GM19035 (cell line): ENCODE measurements at regions not wholly inside any gene's neighbourhood (a gene's known extent, or its start where the extent isn't known, plus 50 kb on each side); places are given as distances from the start of the nearest gene placed in this dataset.
"Not testable (repeated sequence)": the region's sequence is repeated elsewhere in the genome, so short reads cannot be mapped to it uniquely, and the experiment has no call there.

Experiments used
- ATAC-seq: cut with Tn5 transposase; IDR thresholded peaks from one replicate; pipeline ENCODE4 v1.9.1; 2021; ENCODE audit not compliant: unreplicated experiment

- ATAC-seq = no peak
These were observed 333.7 kb upstream of the KLF3 start for GRCh38 chr4:38330321-38330720.

- ATAC-seq = no peak
These were observed 333.1 kb upstream of the KLF3 start for GRCh38 chr4:38330936-38331335.

DNA sequence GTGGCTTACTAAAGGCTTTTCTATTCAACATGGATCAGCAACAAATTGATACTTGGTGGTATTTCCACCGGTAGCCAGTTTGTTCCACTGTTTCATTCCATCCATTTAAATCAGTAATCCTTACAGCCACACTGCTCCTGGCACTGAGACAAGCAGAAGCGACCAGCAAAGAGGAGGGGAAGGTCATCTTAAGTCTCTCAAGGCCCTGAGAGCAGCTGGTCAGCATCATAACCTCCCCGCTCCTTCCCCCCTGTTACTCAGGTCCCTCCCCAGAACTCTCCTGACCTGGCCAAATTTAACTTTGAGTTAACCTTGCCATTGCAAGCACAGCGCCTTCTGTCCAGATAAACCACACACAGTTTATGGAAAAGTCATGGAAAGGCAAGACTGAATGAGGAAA is 331.3 kb upstream of the KLF3 start:
- ATAC-seq = no peak

DNA sequence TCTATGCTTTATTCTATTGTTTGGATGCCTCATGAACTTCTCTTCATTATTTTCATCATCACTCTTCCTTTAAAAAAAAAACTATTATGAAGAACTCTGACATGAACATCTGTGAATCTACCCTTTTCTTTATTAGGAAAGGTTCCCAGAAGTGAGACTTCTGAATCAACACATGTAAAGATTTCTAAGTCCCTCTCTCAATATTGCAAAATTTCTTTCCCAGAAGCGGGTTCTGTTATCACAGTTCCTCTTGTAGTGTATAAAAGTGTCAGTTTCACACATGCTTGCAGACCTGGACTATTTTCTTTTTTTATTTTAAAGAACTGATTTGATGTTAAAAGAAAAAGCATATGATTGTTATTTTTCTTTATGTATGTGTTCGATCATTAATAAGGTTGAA is 330.8 kb upstream of the KLF3 start:
- no peak for ATAC-seq

DNA sequence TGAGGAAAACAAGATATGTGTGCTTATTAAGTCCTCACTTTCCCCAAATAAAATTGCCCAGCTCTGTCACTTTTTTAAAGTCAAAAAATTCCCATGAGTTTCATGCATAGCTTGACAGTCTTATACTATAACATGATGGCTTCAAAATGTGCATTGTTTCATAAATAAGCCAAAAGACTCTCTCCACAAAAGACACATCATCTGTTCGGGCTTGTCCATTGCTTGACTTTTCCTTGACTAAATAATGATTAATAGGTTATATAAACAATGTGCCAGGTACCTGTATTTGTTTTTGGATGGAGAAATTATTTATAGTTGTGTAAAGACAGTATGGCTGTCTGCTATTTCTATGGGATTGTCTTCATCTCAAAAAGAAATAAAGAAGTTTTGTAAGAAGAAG is 329.2 kb upstream of the KLF3 start:
- ATAC-seq = no peak

GRCh38 chr4:38338939-38339338 is 325.1 kb upstream of the KLF3 start:
- ATAC-seq = not testable (repeated sequence)

DNA sequence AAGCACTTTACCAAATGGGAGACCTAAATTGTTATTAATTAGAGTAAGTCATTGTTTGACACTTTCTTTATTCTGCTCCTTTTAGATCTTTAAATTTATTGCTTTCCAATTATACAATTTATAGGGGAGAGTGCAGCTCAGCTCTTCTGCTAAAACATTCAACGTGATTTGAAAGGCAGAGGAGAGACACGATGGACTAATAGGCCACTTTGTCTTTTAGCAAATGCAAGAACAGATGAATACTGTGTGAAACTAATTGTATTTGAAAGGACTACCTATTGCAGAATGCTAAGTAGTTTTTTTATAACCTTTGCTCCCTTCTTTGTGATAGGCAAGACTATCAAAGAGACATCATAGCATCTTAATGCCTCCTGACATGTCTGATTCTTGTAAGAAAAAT is 320.4 kb upstream of the KLF3 start:
- no peak for ATAC-seq

DNA sequence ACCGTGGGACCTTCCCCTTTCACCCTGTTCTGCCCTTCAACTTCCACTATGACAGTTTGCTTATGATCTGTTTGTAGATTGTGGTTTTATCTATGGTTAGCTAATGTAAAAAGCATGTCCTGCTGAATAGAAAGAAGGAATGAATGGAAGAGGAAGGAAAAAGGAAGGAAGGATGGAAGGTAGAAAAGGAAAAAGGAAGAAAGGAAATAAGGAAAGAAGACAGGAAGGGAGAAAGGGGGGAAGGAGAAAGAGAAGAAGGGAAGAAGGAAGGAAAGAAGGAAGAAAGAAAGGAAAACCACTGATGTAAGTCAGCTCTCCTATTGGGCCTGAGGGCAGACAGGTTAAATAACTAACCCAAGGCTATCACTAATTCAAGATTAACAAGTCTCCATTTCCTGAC is 319.1 kb upstream of the KLF3 start:
- no peak for ATAC-seq

GRCh38 chr4:38347251-38347650 is 316.7 kb upstream of the KLF3 start:
- no peak for ATAC-seq

GRCh38 chr4:38354421-38354820 is 309.6 kb upstream of the KLF3 start:
- ATAC-seq = no peak

- no peak for ATAC-seq
These were observed 309.1 kb upstream of the KLF3 start for GRCh38 chr4:38354872-38355271.

GRCh38 chr4:38356686-38357085 is 307.3 kb upstream of the KLF3 start:
- no peak for ATAC-seq

GRCh38 chr4:38357546-38357945 is 306.5 kb upstream of the KLF3 start:
- ATAC-seq = no peak

DNA sequence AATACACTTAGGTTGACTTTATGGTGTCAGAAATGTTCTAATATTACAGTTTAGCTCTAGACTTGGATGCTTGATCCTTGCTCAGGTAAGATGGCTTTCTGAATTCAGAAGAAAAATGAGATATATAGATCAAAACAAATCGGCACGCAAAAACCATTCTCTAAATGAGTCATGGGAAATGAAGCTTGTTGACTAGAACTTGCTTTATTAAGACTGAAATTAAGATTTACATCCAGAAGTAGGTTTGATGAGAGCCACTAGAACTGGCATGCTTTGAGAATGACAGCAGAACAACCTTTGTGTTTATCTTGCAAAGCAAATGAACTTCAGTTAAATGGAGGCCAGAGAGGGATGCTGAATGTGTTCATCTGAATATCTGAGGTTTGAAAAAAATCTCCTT is 304.9 kb upstream of the KLF3 start:
- ATAC-seq = no peak

DNA sequence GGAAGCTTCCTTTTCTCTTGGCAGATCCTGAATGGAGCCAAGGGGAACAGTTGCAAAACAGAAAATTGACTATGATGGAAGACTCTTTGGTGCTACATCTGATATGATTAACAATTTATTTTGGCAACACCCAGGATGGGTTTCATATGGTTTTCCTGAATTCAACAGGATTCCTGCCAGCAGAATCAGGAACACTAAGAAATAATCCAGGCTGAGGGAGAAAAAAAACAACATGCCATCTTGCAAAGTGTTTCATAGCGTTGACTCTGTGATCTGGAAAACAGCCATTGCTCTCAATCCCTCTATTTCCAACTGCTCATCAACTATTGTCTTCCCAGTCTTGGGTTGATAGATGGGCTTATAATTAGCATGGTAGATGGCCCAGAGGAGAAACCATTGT is 303.8 kb upstream of the KLF3 start:
- no peak for ATAC-seq

DNA sequence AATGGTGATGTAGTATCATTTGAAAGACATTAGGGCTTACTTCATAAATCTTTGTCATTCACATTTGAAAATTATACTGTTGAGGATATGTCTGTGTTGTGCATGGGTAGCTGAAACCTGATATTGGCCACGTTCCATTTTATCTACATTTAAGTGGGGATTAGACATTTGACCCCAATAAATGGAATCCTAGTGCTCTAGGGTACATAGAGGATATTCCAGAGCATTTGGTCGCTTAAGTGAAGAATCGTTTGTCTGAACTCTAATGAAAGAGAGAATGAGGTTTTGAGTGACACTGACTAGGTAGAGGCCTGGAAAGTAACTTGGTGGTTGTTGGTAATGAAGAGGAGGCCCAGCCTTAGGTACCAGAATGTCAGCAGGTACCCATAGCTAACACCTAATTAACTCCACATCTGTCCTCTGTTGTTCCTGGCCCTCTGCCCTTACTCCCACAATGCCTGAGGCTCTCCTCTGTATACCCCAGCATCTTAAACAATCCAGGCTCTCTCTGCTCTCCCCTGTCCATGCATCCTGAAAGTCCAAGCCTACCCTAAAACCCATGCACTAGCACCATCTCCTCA is 299.5 kb upstream of the KLF3 start:
- ATAC-seq = no peak

GRCh38 chr4:38365261-38365660 is 298.7 kb upstream of the KLF3 start:
- no peak for ATAC-seq

GRCh38 chr4:38365748-38366310 is 298.2 kb upstream of the KLF3 start:
- no peak for ATAC-seq

DNA sequence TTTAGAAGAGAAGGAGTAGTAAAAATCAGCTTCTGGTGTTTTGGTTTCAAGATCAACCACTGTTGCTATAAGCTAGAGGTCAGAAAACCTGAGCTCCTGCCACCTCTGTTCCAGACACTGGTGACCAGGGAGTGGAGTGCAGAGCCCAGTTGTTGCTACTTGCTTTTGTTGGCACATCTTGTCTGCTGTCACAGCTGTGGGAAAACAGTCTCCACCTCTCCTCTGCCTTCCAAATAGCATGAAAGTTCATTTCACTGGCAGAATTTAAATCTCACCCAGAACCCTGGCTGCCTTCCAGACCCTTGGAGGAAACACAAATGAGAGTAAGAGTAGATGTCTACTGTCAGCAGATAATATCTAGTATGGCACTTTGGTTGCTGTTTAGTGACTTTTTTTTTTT is 297.5 kb upstream of the KLF3 start:
- ATAC-seq = no peak

DNA sequence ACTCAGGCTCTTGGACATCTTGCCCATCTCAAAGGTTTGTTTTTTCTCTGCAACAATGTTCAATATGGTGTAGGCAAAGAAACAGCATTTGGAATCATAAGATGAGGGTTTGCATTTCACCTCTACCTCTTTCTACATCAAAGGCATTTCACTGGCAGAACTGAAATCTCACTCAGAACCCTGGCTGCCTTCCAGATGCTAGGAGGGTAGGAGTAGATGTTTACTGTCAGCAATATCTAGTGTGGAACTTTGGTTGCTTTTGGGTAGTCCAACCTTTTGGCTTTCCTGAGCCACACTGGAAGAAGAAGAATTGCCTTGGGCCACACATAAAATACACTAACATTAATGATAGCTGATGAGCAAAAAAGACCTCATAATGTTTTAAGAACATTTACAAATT is 297.0 kb upstream of the KLF3 start:
- no peak for ATAC-seq

GRCh38 chr4:38367642-38368174 is 296.3 kb upstream of the KLF3 start:
- no peak for ATAC-seq

- no peak for ATAC-seq
These were observed 295.4 kb upstream of the KLF3 start for GRCh38 chr4:38368613-38369012.

GRCh38 chr4:38371391-38371851 is 292.6 kb upstream of the KLF3 start:
- ATAC-seq = no peak
